ENCODE measurements at regions not wholly inside any gene's neighbourhood (a gene's known extent, or its start where the extent isn't known, plus 50 kb on each side); places are given as distances from the start of the nearest gene placed in this dataset.

DNA sequence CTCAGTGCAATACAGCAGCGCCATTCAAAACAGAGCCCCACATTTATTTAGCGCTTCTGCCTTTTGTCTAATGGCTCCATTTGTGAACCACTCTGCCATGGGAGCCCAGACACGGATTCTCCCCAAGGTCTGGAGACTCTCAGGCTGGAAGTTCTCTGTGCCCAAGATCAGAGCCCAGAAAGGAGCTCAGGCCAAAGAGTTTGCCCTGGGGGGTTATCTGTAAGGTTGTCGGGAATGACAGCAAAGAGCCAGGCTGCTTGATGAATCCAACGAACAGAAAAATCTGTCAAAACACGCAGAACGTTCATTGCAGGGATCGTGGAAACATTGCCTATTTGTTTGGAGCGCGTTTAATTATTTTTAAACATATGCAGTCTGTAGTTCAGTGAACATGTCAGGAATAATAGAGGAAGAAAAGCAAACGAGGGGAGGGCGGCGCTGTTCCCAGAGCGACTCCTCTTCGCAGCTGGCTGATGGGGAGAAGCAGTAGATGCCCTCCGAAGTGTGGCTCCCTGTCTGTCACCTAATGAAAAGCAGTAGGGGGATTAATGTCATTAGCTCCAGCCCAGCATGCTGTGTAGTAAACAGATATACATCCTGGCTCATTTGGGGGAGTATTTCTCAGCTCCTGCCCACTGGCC lies 464.9 kb upstream of the MPDZ start:
- peak; percentile 75 for DNase-seq

GRCh38 chr9:13737885-13738284 lies 458.4 kb upstream of the MPDZ start:
- DNase-seq: no peak

- no peak for DNase-seq
Observed at GRCh38 chr9:13735181-13735580, 455.7 kb upstream of the MPDZ start.

DNA sequence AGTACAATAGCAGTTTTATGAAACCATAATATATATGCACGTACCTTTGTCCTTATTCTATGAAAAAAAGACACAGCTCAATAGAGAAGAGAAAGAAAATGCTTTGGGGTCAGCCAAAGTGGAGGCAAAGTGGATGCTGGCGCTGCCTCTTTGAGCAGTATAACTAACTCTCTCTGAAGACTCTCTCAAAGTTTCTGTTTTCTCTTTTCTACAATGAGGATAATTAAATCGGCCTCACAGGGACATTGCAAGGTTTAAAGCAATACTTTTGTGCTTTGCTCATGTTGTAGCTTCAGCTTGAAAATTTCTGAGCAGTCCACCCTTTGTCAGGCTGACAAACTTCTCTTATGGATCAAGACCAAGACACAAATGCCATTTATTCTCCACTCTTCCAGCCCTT lies 455.1 kb upstream of the MPDZ start:
- DNase-seq: no peak

DNA sequence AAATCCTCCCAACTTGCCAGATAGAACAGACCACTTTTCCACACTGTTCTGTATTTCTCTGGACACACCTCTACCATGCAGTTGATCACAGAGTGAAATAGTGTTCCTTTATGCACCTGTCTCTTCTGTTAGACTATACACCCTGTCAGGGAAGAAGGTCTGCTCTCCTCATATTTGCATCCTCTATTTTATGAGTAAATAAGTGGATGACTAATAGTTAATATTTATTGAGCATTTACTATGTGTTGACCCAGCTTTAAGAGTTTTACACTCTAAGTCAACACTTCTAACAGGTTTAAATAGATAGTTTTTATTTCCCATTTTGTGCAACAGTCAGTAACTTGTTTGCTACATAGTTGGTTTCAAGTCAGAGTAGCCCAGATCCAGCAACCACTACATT lies 452.8 kb upstream of the MPDZ start:
- DNase-seq: no peak

- DNase-seq: no peak
Observed at GRCh38 chr9:13731637-13732036, 452.1 kb upstream of the MPDZ start.

DNA sequence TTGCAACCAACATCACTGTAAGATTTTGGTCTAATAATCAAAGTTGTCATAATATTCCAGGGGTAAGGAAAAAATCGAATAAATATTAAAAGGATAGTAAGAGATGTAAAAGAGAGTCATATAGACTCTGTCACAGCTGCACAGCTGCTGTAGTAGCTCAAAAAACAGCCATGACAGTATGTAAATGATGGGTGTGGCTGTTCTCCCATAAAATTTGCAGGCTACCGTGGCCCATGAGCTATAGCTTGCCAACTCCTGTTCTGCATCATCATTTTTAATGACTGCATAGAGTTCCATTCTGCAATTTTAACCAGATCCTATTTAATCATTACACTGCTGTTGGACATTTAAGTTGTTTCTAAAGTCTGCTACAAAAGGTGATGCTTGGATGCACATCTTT lies 450.5 kb upstream of the MPDZ start:
- DNase-seq: no peak

DNA sequence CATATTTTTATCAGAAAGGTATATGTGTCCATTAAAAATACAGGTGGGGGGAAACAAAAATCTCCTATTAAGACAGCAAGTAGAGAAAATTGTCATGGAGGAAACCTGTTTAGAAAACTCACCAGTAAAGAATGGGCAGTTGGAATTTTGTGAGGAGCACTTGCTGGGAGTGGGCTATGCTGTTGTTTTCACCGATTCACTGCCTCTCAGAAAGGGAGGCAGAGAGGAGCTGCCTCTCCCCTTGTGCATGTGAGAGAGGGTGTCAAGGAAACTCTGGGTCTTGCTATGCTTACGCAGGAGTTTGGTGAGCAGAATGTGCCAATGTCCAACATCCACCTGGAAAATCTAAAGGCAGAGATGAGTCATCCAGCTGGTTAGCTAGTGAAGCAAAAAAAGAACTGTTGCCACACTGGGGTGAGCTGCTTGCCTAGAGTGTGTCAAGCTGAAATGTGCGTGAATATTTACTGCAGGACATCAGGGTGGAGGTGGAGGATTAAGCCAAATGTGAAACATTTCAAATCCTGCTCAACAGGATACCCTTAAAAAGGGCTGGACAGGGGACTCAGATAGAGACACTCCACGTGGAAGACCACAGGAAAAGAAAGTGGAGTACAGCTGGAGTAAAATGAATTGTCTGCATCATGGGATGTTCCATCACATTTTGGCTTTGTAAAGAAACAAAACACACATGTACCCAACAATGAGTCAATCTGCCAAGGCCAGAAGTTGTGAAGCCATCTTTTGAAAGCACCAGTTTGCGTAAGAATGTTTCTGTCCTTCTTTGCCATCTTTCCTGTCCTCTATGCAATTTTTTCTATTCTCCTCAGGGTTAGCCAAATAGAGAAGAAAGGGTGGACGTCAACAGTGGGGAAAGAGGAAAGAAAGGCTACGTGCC lies 449.7 kb upstream of the MPDZ start:
- DNase-seq: no peak

DNA sequence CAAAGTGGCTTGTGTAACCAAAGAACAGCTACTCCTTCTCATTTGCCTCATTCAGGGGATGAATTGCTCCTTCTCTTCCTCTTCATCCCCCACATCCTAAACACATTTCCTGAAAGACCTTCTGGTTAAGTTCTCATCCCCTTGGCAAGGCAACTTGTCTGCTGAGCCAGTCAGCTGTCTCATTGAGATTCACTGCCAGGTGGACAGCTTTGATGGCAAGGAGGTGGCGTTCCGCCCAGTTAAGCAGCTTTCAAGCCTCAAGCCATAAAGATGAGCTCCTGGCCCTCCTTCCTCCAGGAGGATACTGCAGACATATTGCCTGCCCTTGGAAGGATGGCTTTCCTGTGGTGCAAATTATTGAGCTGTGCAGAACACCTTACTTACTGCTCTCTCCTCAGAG lies 448.6 kb upstream of the MPDZ start:
- no peak for DNase-seq

DNA sequence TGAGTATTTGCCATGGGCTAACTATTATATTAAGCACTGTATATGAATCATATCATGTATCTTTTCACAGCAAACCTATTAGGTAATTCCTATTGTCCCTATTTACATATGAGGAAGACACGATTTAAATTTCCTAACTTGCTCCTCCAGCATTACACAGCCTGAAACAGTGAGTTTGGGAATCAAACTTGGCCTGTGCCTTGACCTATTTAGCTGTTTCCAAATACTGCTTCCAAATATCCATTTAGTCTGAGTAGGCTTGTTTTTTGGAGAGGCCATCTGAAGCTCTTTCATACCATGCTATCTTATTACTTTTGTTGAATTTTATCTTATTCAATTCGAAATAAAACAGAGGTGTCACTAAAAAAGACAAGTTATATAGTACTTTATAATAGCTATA lies 447.3 kb upstream of the MPDZ start:
- DNase-seq: no peak

GRCh38 chr9:13725516-13725915 lies 446.0 kb upstream of the MPDZ start:
- DNase-seq: no peak

- no peak for DNase-seq
Observed at GRCh38 chr9:13721481-13722235, 442.2 kb upstream of the MPDZ start.

- DNase-seq: no peak
Observed at GRCh38 chr9:13719981-13720676, 440.6 kb upstream of the MPDZ start.

DNA sequence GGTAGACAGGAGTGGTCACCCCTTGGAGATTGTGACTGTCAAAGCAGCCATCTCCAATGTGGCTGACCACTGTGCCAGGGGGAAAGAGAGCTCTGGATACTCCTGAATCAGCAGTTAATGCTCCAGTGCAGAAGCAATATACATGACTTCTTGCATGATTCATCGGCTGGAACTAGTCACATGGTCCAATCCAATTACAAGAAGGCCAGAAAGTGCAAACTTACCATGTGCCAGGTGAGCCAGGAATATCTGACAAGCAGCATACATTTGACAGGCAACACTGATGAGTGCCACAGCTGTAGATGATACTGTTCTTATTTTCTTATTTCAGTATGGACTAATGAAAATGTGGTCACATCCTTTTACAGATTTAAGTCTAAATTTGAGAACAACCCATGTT lies 440.0 kb upstream of the MPDZ start:
- no peak for DNase-seq

- DNase-seq: no peak
Observed at GRCh38 chr9:13718539-13718938, 439.0 kb upstream of the MPDZ start.

- peak; percentile 6 for DNase-seq
Observed at GRCh38 chr9:13718086-13718485, 438.6 kb upstream of the MPDZ start.

- peak; percentile 46 for DNase-seq
Observed at GRCh38 chr9:13717322-13718054, 438.0 kb upstream of the MPDZ start.

- no peak for DNase-seq
Observed at GRCh38 chr9:13716601-13717321, 437.3 kb upstream of the MPDZ start.

- DNase-seq: peak; percentile 11
Observed at GRCh38 chr9:13716090-13716489, 436.6 kb upstream of the MPDZ start.

DNA sequence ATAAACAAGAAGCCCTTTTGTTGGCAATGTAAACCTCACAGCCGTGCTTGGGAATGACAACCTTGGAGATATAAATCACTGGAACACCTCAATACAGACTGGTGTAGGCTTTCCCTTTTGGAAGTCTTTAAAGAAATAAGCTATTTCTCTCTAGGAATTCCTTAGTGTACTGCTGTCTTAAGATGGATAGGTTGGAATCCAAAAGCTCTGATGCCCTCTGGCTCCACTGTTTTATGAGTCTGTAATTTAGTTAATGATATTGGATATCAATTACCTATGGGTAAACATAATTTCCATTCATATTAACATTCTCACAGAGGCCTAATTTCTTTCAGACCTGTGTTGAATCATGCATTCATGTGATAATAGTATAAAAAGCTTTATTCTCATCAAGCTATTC lies 435.9 kb upstream of the MPDZ start:
- DNase-seq: no peak
